ENCODE measurements at regions not wholly inside any gene's neighbourhood (a gene's known extent, or its start where the extent isn't known, plus 50 kb on each side); places are given as distances from the start of the nearest gene placed in this dataset.

DNA sequence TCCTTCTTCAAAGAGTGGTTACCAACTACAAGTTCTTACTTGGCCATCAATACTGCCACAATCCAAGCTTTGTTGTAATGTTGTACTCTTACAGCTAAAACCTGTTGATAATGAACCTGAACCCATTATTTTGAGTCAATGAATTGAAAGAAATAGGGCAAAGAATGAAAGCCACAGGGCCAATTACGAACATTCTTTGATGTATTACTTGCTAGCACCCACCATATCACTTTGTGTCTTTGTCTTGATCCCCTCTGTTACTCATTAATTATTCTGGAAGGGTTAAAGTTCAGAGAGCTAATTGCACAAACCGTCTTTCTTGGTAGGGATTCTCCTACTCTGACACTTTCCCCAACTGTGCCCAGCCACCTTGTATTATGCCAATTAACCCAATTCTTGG, 53.2 kb upstream of the TFEC start:
- Histone ChIP-seq H3K27me3 (no peaks in the 10 kb centered on the region), H3K9me3 (ENCODE audit: low read depth) (no peaks in the 10 kb centered on the region), H3K27ac (no peak overlapping the region), H3K4me1 (ENCODE audit: low read depth) (no peaks in the 10 kb centered on the region), H3K4me3 (no peak overlapping the region), H3K36me3 (no peaks in the 10 kb centered on the region)
- no peak for TF ChIP-seq CTCF (IDR thresholded peaks at IDR 0.05; ENCODE audit: low read depth, low read length)
- no peak for DNase-seq (ENCODE audit: low read depth in 1 of 2, low spot score in 1 of 2)

GRCh38 chr7:116086547-116087045, 56.0 kb upstream of the TFEC start:
- TF ChIP-seq CTCF (IDR thresholded peaks at IDR 0.05; ENCODE audit: low read depth, low read length) = no peak

DNA sequence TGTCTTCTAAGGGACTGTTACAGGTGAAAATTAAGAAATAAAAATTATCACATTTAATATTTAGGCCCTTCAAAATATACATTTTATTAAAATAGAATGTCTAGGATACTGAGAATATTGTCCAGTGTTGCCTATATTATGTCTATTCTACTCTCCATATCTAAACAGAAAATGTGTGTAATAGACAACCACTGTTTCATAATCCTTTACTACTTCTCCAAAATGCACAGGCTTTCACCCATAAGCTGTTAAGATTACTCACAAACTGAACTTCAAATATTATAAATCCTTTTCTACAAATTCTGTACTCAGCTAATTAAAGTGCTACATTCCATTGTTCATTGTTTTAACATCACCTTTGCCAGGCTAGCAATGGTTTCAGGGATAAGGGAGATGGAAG, 56.7 kb upstream of the TFEC start:
- TF ChIP-seq CTCF (IDR thresholded peaks at IDR 0.05; ENCODE audit: low read depth, low read length) = no peak
- Histone ChIP-seq H3K27me3 (no peaks in the 10 kb centered on the region), H3K4me1 (ENCODE audit: low read depth) (no peaks in the 10 kb centered on the region), H3K36me3 (no peaks in the 10 kb centered on the region), H3K9me3 (ENCODE audit: low read depth) (no peaks in the 10 kb centered on the region), H3K4me3 (no peak overlapping the region), H3K27ac (no peak overlapping the region)
- no peak for DNase-seq (ENCODE audit: low read depth in 1 of 2, low spot score in 1 of 2)

More at GRCh38 chr7:116086547-116087045, 56.0 kb upstream of the TFEC start:
- DNase-seq (ENCODE audit: low read depth in 1 of 2, low spot score in 1 of 2) = no peak
- H3K9me3 ChIP-seq (ENCODE audit: low read depth) = no peaks in the 10 kb centered on the region
- no peaks in the 10 kb centered on the region for H3K27me3 ChIP-seq
- H3K4me3 ChIP-seq = no peak overlapping the region
- no peak overlapping the region for H3K27ac ChIP-seq
- H3K4me1 ChIP-seq (ENCODE audit: low read depth) = no peaks in the 10 kb centered on the region
- H3K36me3 ChIP-seq = no peaks in the 10 kb centered on the region

DNA sequence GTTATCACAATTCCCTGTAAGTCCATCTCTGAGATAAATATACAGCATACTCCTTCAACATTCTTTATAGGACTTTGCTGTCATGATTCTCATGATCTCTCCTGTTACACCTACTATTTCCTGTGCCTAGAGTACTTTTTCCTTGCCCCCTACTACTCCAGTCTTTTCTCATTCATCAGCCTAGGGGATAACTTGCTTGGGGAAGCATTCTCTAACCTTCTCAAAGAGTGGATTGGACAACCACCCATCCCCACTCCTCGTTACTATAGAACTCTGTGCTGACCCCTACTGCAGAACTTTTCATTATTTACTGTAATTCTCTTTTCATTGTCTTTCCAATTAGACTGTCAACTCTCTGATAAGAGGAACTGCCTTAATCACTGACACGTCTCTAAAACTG, 57.4 kb upstream of the TFEC start:
- no peak overlapping the region for H3K4me3 ChIP-seq
- DNase-seq (ENCODE audit: low read depth in 1 of 2, low spot score in 1 of 2) = no peak
- TF ChIP-seq CTCF (IDR thresholded peaks at IDR 0.05; ENCODE audit: low read depth, low read length) = no peak
- no peak overlapping the region for H3K27ac ChIP-seq
- H3K9me3 ChIP-seq (ENCODE audit: low read depth) = no peaks in the 10 kb centered on the region
- H3K27me3 ChIP-seq = no peaks in the 10 kb centered on the region
- no peaks in the 10 kb centered on the region for H3K4me1 ChIP-seq (ENCODE audit: low read depth)
- H3K36me3 ChIP-seq = no peaks in the 10 kb centered on the region

DNA sequence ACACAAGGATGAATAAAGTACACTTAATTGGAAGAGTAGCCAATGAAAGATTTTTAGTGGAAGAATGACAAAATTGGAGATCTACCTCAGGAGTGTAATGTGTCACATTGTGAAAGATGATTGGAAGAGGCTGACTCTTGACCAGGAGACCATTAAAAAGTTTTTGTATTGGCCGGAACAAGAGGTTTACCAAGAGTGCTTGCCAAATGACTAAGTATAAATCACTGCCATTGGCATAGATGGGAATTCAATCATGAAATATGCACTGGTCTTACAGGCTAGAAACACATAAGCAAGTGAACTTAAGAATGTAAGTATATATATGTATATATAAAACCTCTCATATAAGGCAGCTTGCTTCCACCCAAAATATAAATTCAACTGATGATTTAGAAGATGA, 58.7 kb upstream of the TFEC start:
- no peak for TF ChIP-seq CTCF (IDR thresholded peaks at IDR 0.05; ENCODE audit: low read depth, low read length)
- H3K36me3 ChIP-seq = no peaks in the 10 kb centered on the region
- DNase-seq (ENCODE audit: low read depth in 1 of 2, low spot score in 1 of 2) = no peak
- no peaks in the 10 kb centered on the region for H3K27me3 ChIP-seq
- no peak overlapping the region for H3K27ac ChIP-seq
- H3K4me3 ChIP-seq = no peak overlapping the region
- H3K9me3 ChIP-seq (ENCODE audit: low read depth) = no peaks in the 10 kb centered on the region
- H3K4me1 ChIP-seq (ENCODE audit: low read depth) = no peaks in the 10 kb centered on the region
